ENCODE measurements at regions not wholly inside any gene's neighbourhood (a gene's known extent, or its start where the extent isn't known, plus 50 kb on each side); places are given as distances from the start of the nearest gene placed in this dataset.
A peak's percentile ranks its signal among the peaks of the same experiment; 100 is the strongest.
"Not testable (repeated sequence)": the region's sequence is repeated elsewhere in the genome, so short reads cannot be mapped to it uniquely, and the experiment has no call there.

DNA sequence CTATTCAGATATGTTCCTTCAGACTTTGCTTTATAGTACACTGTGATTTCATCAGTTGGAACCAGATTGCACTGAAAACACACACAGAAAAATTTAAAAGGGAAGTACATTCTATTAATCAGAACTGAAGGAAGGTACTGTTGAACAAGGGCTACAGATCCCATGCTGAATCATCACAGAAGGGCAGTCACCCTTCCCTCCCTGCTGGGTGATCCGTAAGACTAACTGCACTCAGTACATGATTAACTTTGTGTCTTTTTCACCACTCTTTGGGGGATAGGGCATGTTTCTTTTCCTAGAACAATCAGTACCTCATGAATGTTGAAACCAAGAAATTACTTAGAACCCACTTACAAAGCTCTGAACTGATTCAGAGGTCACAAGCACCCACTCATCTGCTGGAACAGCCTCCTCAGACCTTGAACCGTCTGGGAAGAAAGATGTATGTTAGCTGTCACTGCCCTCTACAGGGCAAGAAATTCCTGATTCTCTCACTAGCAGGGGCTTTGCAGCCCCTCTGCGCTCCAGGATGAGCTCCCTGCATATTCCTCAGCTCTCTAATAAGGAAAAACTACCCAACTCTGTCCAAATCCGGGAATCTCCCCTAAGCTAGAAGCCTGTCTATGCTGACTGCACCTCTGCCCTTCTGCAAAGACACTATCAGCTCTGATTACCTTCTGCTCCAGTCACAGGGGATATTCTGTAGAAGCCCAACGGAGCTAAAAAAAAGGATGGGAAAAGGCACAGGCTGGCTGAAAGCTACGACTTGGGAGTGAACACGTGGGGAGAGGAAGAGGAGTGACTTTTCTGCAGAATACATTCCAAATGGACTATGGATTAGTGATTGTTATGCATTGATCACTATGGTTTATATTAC is 51.0 kb downstream of the IARS1 start:
- DNase-seq (ENCODE audit: low spot score), result peak; percentile 37

DNA sequence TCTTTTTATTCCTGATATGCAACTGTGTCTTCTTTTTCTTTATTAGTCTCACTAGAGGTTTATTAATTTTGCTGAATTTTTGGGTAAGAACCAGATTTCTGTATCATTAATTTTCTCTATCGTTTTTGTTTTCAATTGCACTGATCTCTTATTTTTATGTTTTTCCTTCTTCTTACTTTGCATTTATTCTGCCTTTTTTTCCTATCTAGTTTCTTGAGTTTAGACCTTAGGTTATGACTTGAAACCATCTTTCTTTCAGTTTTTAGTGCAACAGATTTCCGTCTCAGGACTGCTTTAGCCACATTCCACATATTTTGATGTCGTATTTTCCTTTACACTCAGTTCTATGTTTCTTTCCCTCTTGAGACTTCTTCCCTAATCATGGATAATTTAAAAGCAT is 56.6 kb downstream of the IARS1 start:
- DNase-seq (ENCODE audit: low spot score), result no peak

DNA sequence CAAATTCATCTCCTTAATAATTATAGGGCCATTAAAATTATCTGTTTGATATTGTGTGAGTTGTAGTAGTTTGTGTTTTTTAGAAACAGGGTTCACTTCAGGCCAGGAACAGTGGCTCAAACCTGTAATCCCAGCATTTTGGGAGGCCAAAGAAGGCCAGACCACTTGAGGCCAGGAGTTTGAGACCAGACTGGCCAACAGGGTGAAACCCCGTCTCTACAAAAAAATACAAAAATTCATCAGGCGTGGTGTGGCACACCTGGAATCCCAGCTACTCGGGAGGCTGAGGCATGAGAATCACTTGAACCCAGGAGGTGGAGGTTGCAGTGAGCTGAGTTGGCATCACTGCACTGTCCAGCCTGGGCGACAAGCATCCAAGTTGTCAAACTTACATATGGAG is 57.0 kb downstream of the IARS1 start:
- DNase-seq (ENCODE audit: low spot score), result no peak

DNA sequence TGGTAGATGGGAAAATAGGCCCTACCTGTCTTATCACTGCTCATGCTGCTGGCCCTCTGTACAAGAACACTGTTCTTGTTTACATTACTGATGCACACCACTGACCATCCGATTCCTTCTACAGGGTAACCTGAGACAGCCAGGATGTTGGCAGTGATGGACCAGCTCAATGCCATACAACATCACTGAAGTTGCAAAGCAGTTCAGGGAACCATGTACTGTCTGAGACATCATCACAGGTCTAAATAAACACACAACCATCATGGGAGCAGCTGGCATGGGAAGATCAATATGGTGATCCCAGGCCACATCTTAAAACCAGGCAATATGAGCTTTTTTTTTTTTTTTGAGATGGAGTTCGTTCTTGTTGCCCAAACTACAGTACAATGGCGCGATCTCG is 59.0 kb downstream of the IARS1 start:
- DNase-seq (ENCODE audit: low spot score), result no peak

DNA sequence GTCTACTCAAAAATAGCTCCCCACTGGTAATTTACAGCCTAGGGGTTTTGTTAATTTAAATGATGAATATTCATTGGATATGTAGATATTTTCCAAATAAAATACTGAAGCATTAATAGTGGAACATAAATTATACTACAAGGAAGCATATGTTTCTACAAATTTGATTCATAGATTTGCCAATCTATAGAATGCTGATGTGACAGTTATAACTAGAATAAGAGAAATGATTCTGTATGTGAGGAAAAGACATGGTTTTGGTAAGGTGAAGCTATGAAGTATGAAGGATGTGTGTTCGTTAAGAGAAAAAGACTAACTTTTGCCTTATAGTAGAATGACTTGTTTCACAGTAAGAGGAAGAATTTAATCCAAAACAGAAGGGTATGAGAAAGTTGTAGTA is 61.3 kb downstream of the IARS1 start:
- no peak for DNase-seq (ENCODE audit: low spot score)

DNA sequence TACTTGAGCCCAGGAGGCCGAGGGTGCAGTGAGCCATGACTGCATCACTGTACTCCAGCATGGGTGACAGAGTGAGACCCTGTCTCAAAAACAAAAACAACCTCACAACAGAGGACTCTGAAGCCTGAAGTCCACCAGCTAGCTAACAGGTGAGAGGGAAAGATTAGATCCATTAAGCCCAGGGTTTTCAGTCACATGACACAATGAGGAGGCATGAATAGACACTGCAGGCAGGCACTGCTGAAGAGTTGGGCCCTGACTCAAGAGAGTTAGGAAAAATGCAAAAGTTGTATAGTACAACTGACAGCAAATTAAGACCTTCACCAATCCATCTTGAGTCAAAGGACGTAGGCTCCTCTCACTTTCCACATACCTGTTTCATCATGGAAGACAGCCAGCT is 64.9 kb downstream of the IARS1 start:
- no peak for DNase-seq (ENCODE audit: low spot score)

DNA sequence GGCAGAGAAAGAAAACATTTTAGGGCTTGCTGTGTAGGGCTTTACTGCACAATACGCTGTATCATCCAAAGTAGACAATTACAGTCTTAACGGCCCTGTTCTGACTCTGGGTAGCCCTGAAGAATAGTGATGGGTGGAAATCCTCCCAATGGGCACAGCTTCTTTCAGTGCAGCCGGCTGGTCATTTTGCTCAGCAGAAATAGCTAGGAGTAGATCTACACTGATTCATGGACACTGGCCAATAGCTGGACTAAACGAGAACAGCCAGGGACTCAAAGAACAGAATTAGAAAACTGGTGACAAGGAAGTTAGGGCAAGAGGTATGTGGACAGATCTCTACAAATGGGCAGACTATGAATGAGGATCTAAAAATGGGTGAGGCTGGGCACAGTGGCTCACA is 69.3 kb downstream of the IARS1 start:
- DNase-seq (ENCODE audit: low spot score), result no peak

DNA sequence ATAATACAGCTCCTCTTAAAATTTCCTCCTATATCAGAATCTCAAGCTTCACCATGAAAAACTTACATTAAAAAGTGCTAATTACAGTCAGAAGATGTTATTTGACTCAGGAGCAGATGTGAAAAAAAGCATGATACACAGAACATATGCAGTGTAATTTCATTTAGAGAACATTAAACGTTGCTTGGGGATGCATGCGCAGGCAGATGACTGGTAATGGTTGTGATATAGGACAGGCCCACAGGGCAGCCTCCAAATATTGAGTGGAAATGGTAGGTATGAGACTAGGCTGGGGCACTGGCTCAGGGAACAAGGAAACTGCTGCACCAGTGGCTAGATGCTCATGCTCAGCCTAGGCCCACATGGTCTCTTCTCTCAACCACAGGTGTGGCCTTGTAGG is 69.7 kb downstream of the IARS1 start:
- no peak for DNase-seq (ENCODE audit: low spot score)

DNA sequence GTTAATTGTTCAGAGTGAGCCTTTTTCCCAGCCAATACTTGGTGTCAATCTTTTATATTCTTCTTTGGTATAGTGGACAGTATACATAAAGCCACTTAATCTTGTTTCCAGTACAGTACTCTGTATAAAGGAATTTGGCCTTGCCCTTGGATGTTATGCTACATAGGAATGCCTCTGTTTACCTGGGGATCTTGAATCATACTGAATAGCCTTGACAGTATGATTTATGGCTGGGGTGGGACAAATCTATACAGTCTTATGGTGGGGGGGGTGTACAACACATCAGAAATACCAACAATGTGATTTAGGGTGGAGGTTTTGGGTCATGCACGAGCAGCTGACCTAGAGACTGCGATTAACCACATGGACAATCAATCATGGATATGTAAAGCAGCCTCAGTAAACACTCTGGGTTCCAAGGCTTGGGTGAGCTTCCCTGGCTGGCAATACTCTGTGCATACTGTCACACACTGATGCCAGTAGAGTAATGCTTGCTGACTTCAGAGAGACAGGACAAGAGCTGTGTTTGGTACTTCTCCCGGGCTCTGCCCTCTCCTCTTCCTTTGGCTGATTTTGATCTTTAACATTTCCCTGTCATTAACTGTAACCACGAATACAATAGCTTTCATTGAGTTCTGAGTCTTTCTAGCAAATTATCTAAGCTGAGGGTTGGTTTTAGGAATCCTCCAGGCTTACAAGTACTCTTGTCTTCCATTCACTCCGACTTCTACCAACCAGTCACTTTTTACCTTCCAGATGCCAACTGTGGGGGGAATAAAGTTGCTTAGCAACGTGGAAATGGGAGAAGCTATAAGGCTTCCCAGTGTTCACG is 84.6 kb downstream of the IARS1 start:
- DNase-seq (ENCODE audit: low spot score), result no peak

DNA sequence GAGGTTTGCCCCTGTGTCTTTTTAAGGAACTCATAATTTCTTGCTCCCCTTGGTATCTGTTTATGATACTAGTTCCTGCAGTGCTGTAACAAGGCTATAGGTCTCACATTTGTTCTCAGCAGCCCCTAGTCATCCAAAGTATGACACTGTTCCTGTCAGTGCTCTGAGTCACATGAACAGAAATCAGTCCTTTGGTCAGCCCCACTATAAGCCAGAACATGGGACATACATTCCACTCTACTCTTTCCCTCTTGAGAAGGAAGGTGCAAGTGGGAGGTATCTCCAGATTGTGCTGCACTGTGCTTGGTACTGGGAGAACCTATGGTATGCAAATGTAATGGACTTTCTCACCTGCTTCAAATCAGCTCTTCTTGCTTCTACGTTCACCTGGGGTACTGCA is 87.0 kb downstream of the IARS1 start:
- DNase-seq (ENCODE audit: low spot score), result no peak

DNA sequence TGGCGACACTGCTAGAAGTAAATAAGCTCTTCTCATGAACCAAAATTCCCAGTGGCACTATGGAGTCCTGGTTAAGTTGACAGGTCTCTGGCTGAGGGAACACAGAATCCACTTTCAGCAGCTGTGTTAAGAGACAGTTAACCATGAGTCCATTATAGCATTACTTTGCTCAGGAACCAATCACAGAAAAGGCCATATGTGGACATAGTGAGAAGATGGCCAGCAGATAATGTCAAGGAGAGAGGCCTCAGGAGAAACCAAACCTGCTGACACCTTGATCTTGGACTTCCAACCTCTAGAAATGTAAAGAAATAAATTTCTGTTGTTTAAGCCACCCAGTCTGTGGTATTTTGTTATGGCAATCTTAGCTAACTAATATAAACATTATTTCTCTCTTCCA is 88.7 kb upstream of the SPTLC1 start:
- DNase-seq (ENCODE audit: low spot score), result not testable (repeated sequence)

DNA sequence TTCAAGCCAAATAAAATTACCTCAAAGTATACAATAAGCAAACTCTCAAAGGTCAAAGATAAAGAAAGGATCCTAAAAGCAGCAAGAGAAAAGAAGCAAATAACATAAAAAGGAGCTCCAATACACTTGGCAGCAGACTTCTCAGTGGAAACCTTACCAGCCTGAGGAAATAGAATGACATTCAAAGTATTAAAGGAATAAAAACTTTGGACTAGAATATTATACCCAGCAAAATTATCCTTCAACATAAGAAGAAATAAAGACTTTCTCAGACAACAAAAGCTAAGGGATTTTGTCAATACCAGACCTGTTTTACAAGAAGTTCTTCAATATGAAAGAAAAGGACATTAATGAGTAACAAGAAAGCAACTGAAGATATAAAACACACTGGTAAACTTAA is 83.0 kb upstream of the SPTLC1 start:
- DNase-seq (ENCODE audit: low spot score), result not testable (repeated sequence)

DNA sequence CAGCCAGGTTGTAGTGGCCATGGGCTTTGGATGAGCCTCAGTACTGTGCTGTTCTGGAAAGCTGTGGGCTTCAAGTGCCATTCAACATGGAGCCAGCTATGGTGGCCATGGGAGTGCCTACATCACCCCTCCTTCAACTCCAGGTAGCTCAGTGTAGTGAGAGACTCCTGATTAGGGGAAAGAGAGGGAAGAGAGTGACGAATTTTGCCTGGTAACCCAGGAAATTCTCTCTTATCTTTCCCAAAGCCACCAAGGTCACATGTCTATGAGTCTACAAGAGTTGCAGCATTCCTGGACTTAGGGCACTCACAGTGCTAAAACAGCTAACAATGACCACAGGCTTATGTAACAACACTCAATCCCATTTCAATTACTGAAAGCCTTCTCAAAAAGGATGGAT is 81.7 kb upstream of the SPTLC1 start:
- no peak for DNase-seq (ENCODE audit: low spot score)

DNA sequence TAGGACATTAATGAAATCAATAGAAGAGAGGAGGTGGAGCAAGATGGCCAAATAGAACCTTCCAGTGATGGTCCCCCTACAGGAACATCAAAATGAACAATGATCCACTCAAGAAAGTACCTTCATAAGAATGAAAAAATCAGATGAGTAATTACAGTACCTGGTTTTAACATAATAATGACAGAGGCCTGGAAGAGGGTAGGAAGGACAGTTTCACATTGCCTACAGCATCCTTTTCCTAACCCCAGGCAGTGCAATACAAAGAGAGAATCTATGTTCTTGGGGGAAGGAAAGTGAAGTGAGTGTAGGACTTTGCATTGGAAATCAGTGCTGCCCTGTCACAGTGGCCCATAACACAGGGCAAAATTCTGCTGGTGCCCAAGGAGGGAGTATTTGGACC is 81.2 kb upstream of the SPTLC1 start:
- no peak for DNase-seq (ENCODE audit: low spot score)

DNA sequence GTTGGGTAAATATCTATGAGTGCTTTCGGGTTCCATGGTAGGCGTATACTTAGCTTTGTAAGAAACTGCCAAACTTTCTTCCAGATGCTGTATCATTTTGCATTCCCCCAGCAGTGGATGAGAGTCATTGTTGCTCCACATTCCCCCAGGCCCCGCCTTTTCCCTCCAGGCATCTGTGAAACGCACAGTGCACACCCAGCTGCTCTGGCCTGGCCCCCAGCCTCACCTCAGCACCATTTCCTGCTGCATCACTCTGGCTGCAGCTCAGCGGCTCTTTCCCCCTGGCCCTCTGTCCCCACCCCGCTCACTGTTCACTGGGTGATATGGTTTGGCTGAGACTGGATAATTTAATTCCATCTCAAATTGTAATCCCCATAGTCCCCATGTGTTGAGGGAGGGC is 76.6 kb upstream of the SPTLC1 start:
- no peak for DNase-seq (ENCODE audit: low spot score)

DNA sequence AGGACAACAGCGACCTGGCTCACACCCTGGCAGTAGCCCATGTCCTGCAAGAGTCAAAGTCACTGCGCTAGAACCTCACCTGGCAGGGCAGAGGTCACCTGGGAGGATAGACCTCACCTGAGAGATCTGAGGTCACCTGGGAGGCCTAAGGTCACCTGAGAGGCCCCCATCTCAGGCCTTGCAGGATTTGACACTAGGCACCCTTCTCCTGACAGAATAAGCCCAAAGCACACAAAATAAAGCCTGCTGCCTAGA is 75.2 kb upstream of the SPTLC1 start:
- no peak for DNase-seq (ENCODE audit: low spot score)

DNA sequence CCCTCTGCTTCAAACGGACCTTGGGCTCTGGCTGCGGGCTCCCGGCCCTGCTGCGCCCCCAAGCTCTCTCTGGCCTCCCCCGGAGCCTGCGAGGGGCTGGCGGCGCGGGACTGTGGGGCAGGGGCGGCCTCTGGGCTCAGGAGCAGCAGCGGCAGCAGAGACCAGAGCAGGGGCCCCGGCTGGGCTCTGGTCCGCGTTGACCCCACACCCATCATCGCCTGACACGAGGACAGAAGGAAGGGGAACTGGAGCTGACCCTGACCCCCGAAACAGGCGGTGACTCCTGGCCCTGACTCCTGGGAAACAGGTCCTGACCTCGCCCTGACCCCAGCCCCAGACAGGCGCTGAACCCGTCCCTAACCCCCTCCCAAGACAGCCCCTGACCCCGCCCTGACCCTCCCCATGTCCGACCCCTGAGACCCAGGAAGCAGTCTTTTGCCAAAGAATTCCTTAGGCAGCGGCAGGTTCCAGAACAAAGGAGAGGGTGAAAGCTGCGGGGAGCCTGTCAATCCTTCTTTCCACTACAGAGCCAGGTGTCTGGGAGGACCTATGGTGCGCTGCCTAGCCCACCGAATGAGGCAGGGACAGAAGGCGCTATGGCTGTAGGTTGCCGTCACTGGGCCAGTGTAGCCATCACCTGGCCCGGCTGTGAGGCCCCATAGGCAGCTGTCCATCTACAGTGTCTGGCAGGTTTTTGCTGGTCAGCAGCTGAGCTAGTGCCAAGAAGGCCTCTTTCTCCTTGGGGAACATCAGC is 74.7 kb upstream of the SPTLC1 start:
- no peak for DNase-seq (ENCODE audit: low spot score)

DNA sequence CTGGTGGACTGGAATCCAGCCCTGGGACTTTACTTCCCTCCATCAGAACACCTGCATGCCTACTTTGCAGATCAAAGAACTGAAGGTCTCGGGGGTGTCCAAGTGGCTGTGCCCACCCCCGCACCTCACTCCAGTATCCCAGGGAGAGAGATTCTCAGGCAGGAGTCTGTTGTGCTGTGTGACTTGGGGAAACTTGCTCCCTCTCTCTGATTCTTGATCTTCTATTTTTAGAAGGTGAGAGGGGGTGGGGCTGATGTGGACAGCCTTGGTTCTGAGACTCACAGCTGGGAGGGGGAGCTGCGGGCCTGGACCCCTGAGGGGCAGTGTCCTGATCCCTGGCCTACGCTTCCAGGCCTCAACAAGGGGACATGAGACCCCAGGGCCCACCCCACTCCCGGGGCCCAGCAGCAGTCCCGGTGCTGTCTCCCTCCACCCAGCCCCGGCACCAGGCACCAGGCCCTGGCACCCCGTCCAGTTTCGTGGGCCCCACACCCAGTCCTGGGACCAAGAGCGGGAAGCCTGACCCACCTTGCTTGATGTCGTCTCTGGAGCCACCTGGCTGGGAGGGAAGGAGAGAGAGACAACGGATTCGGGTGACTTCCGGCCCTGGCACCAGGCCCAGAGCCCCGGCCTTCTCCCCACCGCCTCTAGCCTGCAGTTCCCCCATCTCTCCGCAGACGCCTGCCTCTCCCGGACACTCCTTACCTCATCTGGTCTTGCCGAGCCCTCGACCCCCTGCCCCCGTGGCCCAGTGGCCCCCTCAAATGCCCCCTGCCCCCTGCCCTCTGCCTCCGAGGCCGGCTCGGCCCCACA is 74.0 kb upstream of the SPTLC1 start:
- DNase-seq (ENCODE audit: low spot score), result no peak

DNA sequence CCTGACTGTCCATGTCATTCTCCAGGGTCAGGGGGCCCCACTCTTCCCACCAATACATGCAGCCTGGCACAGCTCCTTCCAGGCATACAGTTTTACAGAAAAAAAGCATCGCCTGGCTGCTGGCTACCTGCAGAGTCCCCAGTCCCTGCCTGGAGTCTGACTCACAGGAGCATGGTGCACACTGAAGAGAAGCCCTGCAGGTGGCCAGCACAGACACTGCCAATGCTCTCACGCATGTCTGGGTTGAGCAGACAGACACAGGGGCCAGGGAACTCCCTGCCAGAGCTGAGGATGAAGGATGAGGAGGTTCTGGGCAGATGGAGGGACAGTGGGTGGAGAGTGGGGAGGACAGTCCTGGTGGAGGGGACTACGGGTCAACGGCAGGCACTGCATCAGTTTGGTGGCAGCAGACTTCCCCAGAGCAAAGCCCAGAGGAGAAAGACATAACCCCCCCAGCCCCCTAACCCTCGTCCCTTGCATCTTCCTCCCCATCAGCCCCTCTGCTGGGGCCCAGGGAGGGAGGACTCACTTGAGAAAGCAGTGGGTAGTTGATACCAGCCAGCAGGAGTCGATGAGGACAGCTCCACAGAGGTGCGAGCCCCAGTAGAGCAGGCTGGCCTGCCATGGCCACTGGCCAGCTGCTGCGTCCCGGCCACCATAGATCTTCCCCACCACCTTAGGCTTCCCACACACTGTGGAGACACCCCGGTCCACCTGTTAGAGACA is 72.9 kb upstream of the SPTLC1 start:
- no peak for DNase-seq (ENCODE audit: low spot score)

DNA sequence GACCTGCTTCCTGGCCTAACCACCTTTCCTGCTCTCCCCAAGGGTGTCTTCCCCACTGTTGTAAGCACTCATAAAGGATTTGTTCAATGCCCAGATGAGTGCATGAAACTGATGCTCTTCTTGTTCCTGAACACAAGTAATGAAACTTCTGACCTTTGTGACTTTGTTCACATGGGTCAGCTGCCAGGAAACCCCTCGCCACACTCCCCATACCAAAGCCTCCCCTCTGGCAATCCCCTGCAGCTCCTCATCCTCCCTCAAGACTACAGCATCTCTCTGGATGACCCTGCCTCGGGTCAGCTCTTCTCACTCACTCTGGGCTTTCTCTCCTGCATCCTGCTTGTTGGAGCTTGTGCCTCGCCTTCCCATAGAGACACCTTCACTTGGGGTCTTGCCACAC is 72.2 kb upstream of the SPTLC1 start:
- no peak for DNase-seq (ENCODE audit: low spot score)

DNA sequence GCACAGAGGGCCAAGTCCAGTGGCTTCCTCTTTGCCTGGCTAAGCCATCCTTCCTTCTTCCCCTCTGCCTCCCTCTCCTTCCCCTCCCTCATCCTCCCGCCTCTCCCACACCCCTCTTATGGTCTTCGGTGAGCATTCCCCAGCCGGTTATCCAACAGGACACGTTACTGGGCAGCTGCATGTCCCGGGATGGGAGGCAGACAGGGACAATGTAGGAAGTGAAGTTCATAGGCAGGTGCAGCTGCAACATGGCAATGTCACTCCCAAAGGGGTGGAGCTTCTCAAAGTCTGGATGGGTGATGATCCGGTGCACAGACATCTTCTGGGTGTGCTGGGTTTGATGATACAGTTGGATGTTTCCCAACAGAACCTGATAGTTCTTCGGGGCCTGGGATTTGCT is 71.4 kb upstream of the SPTLC1 start:
- DNase-seq (ENCODE audit: low spot score), result no peak

Measured in putamen (tissue), 1 donor.